ENCODE measurements at regions not wholly inside any gene's neighbourhood (a gene's known extent, or its start where the extent isn't known, plus 50 kb on each side); places are given as distances from the start of the nearest gene placed in this dataset.

GRCh38 chr3:14328422-14328821 is 74.0 kb upstream of the SLC6A6 start:
- CTCF ChIA-PET: interaction anchor here (1.0 to 1.6 kb wide), 3 partner anchors 7 to 125 kb away, joined by 3 to 7 read pairs (median 5); no protein-coding TSS in a partner anchor
- Histone ChIP-seq H3K9ac (replicated peaks; ENCODE audit: extremely low read depth, insufficient read depth, low read length) (no peak overlapping the region), H3K79me2 (ENCODE audit: control insufficient read depth, insufficient read depth, low read length) (no peaks in the 10 kb centered on the region), H3K27ac (ENCODE audit: insufficient read depth, low read depth, low read length) (no peak overlapping the region), H3K9me1 (replicated peaks; ENCODE audit: control insufficient read depth, extremely low read depth, insufficient read depth, low read length) (no peaks in the 10 kb centered on the region), H4K20me1 (replicated peaks; ENCODE audit: control insufficient read depth, extremely low read depth, insufficient read depth, low read length) (no peaks in the 10 kb centered on the region), H2AFZ (ENCODE audit: low read depth, low read length) (no peak overlapping the region), H3K4me3 (replicated peaks in 1 of 3; ENCODE audit: insufficient read depth in 1 of 3, low read depth in 1 of 3, low read length in 3 of 3) (no peak overlapping the region), H3K9me3 (replicated peaks; ENCODE audit: control insufficient read depth, insufficient read depth, low read length) (no peaks in the 10 kb centered on the region), H3K4me2 (ENCODE audit: insufficient read depth, low read length) (no peak overlapping the region), H3K36me3 (ENCODE audit: control insufficient read depth in 2 of 2, extremely low read depth in 1 of 2, insufficient read depth in 2 of 2, low read length in 2 of 2) (no peaks in the 10 kb centered on the region), H3K4me1 (ENCODE audit: control insufficient read depth, extremely low read depth, insufficient read depth, low read length) (peaks cover 8% of the 10 kb centered on the region), H3K27me3 (ENCODE audit: control insufficient read depth in 2 of 2, insufficient read depth in 2 of 2, low read length in 2 of 2) (no peaks in the 10 kb centered on the region)
- POLR2A ChIA-PET: no interaction called here
- DNase-seq (ENCODE audit: low read depth, low spot score) (no peak), FAIRE-seq (no peak)
- intact Hi-C loops (cut with micrococcal nuclease) (no loop called here), dilution Hi-C loops (cut with MboI; ENCODE audit: extremely low pct_ligation_motif_present, low sequenced_read_pairs) (no loop called here)
- TF ChIP-seq POLR2AphosphoS5 (IDR thresholded peaks at IDR 0.05; ENCODE audit: insufficient read depth, low read depth, low read length): no peak
- TF ChIP-seq MAX (IDR thresholded peaks at IDR 0.05; ENCODE audit: insufficient read depth, insufficient read length): no peak
- no peak for TF ChIP-seq MYC (IDR thresholded peaks at IDR 0.05; ENCODE audit: low read depth, low read length)
- no peak for TF ChIP-seq POLR2A (IDR thresholded peaks at IDR 0.05; ENCODE audit: low read depth, low read length)
- no peak for TF ChIP-seq GATA2 (IDR thresholded peaks at IDR 0.05; ENCODE audit: insufficient read depth, insufficient read length, low read depth, low read length)
- TF ChIP-seq, protein P1, sequence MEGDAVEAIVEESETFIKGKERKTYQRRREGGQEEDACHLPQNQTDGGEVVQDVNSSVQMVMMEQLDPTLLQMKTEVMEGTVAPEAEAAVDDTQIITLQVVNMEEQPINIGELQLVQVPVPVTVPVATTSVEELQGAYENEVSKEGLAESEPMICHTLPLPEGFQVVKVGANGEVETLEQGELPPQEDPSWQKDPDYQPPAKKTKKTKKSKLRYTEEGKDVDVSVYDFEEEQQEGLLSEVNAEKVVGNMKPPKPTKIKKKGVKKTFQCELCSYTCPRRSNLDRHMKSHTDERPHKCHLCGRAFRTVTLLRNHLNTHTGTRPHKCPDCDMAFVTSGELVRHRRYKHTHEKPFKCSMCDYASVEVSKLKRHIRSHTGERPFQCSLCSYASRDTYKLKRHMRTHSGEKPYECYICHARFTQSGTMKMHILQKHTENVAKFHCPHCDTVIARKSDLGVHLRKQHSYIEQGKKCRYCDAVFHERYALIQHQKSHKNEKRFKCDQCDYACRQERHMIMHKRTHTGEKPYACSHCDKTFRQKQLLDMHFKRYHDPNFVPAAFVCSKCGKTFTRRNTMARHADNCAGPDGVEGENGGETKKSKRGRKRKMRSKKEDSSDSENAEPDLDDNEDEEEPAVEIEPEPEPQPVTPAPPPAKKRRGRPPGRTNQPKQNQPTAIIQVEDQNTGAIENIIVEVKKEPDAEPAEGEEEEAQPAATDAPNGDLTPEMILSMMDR (IDR thresholded peaks at IDR 0.05; ENCODE audit: extremely low read depth in 1 of 2, insufficient read depth in 1 of 2, low read depth in 1 of 2, low read length in 2 of 2): no peak
- no peak for TF ChIP-seq FOS (IDR thresholded peaks at IDR 0.05; ENCODE audit: borderline replicate concordance, insufficient read depth, low read length)
- TF ChIP-seq EZH2 (IDR thresholded peaks at IDR 0.05; ENCODE audit: borderline replicate concordance, low read depth, low read length, severe bottlenecking): no peak
- no peak for TF ChIP-seq JUN (IDR thresholded peaks at IDR 0.05; ENCODE audit: borderline replicate concordance, insufficient read depth, insufficient read length, low read depth)
- BruUV-seq (replicated peaks): no TSS peak
